ENCODE measurements at regions not wholly inside any gene's neighbourhood (a gene's known extent, or its start where the extent isn't known, plus 50 kb on each side); places are given as distances from the start of the nearest gene placed in this dataset.
A peak's percentile ranks its signal among the peaks of the same experiment; 100 is the strongest.

- no peak overlapping the region for H3K4me3 Mint-ChIP-seq
- peak overlapping the region in 1 of 6 donors; percentile 66 for H3K27ac Mint-ChIP-seq
- ATAC-seq (ENCODE audit: low read depth in 2 of 2) (no peak), DNase-seq (no peak)
- H3K27me3 Mint-ChIP-seq = no peaks in the 10 kb centered on the region
- H3K36me3 Mint-ChIP-seq = no peaks in the 10 kb centered on the region
- no peaks in the 10 kb centered on the region for H3K9me3 Mint-ChIP-seq
- peaks cover 0 to 3% (median 0%) of the 10 kb centered on the region in 3 donors for H3K4me1 Mint-ChIP-seq
Observed at GRCh38 chr1:39133340-39133684, 71.2 kb upstream of the MACF1 start.

- H3K36me3 Mint-ChIP-seq = no peaks in the 10 kb centered on the region
- no peak for ATAC-seq (ENCODE audit: low read depth in 2 of 2)
Observed at GRCh38 chr1:39134768-39135333, 69.6 kb upstream of the MACF1 start.

GRCh38 chr1:39136638-39137037 lies 67.9 kb upstream of the MACF1 start:
- Mint-ChIP-seq H3K4me1 (peaks cover 0 to 3% (median 0%) of the 10 kb centered on the region in 3 donors), H3K27me3 (no peaks in the 10 kb centered on the region)
- DNase-seq = no peak

More at GRCh38 chr1:39134768-39135333, 69.6 kb upstream of the MACF1 start:
- H3K27ac Mint-ChIP-seq = no peak overlapping the region
- no peak overlapping the region for H3K4me3 Mint-ChIP-seq
- H3K9me3 Mint-ChIP-seq = no peaks in the 10 kb centered on the region
- H3K4me1 Mint-ChIP-seq = peaks cover 0 to 3% (median 0%) of the 10 kb centered on the region in 3 donors
- no peaks in the 10 kb centered on the region for H3K27me3 Mint-ChIP-seq
- DNase-seq = no peak

GRCh38 chr1:39139723-39140360 lies 64.7 kb upstream of the MACF1 start:
- DNase-seq (no peak), ATAC-seq (ENCODE audit: low read depth in 2 of 2) (no peak)
- H3K36me3 Mint-ChIP-seq = no peaks in the 10 kb centered on the region
- no peak overlapping the region for H3K4me3 Mint-ChIP-seq
- peaks cover 0 to 1% (median 0%) of the 10 kb centered on the region in 3 donors for H3K4me1 Mint-ChIP-seq
- peaks cover 0 to 5% (median 0%) of the 10 kb centered on the region in 3 donors for H3K27me3 Mint-ChIP-seq
- no peak overlapping the region for H3K27ac Mint-ChIP-seq
- no peaks in the 10 kb centered on the region for H3K9me3 Mint-ChIP-seq

More at GRCh38 chr1:39136638-39137037, 67.9 kb upstream of the MACF1 start:
- ATAC-seq (ENCODE audit: low read depth in 2 of 2) = no peak
- Mint-ChIP-seq H3K27ac (no peak overlapping the region), H3K4me3 (no peak overlapping the region), H3K9me3 (no peaks in the 10 kb centered on the region), H3K36me3 (no peaks in the 10 kb centered on the region)

- Mint-ChIP-seq H3K27me3 (peaks cover 0 to 5% (median under 1%) of the 10 kb centered on the region in 3 donors), H3K9me3 (no peaks in the 10 kb centered on the region), H3K4me3 (no peak overlapping the region), H3K27ac (peak overlapping the region in 1 of 6 donors; percentile 44), H3K36me3 (no peaks in the 10 kb centered on the region), H3K4me1 (peaks cover 0 to under 1% (median 0%) of the 10 kb centered on the region in 3 donors)
- ATAC-seq (ENCODE audit: low read depth in 2 of 2) = no peak
- DNase-seq = no peak
Observed at GRCh38 chr1:39141925-39142324, 62.6 kb upstream of the MACF1 start.

GRCh38 chr1:39142401-39143060 lies 62.0 kb upstream of the MACF1 start:
- DNase-seq (no peak), ATAC-seq (ENCODE audit: low read depth in 2 of 2) (no peak)
- H3K27ac Mint-ChIP-seq = peak overlapping the region in 1 of 6 donors; percentile 49
- peaks cover 0 to 6% of the 10 kb centered on the region in 2 donors for H3K36me3 Mint-ChIP-seq
- peaks cover 0 to 4% (median 0%) of the 10 kb centered on the region in 7 donors for H3K9me3 Mint-ChIP-seq
- H3K4me3 Mint-ChIP-seq = no peak overlapping the region
- peaks cover 5 to 6% (median 5%) of the 10 kb centered on the region in 3 donors for H3K27me3 Mint-ChIP-seq
- peaks cover 0 to 6% (median 4%) of the 10 kb centered on the region in 3 donors for H3K4me1 Mint-ChIP-seq

GRCh38 chr1:39144924-39145323 lies 59.6 kb upstream of the MACF1 start:
- Mint-ChIP-seq H3K4me3 (no peak overlapping the region), H3K4me1 (peaks cover 0 to 6% (median 4%) of the 10 kb centered on the region in 3 donors), H3K27ac (no peak overlapping the region), H3K9me3 (peaks cover 0 to 4% (median 0%) of the 10 kb centered on the region in 7 donors), H3K27me3 (peaks cover 6 to 23% (median 9%) of the 10 kb centered on the region in 3 donors), H3K36me3 (peaks cover 0 to 8% of the 10 kb centered on the region in 2 donors)
- no peak for DNase-seq
- ATAC-seq (ENCODE audit: low read depth in 2 of 2) = no peak

- Mint-ChIP-seq H3K4me3 (no peak overlapping the region), H3K27me3 (peaks cover 6 to 23% (median 9%) of the 10 kb centered on the region in 3 donors), H3K4me1 (peaks cover 0 to 6% (median 4%) of the 10 kb centered on the region in 3 donors), H3K9me3 (peaks cover 0 to 4% (median 0%) of the 10 kb centered on the region in 7 donors), H3K27ac (no peak overlapping the region), H3K36me3 (peaks cover 0 to 8% of the 10 kb centered on the region in 2 donors)
- no peak for ATAC-seq (ENCODE audit: low read depth in 2 of 2)
- DNase-seq = no peak
Observed at GRCh38 chr1:39145331-39145965, 59.0 kb upstream of the MACF1 start.

GRCh38 chr1:39146681-39147080 lies 57.8 kb upstream of the MACF1 start:
- H3K4me1 Mint-ChIP-seq = peaks cover 0 to 6% (median 4%) of the 10 kb centered on the region in 3 donors
- peaks cover 6 to 23% (median 9%) of the 10 kb centered on the region in 3 donors for H3K27me3 Mint-ChIP-seq
- peaks cover 0 to 4% (median 0%) of the 10 kb centered on the region in 7 donors for H3K9me3 Mint-ChIP-seq
- ATAC-seq (ENCODE audit: low read depth in 2 of 2) (no peak), DNase-seq (no peak)
- no peak overlapping the region for H3K27ac Mint-ChIP-seq
- H3K36me3 Mint-ChIP-seq = peaks cover 0 to 8% of the 10 kb centered on the region in 2 donors
- H3K4me3 Mint-ChIP-seq = no peak overlapping the region

- peaks cover 0 to 8% of the 10 kb centered on the region in 2 donors for H3K36me3 Mint-ChIP-seq
- ATAC-seq (ENCODE audit: low read depth in 2 of 2) (no peak), DNase-seq (no peak)
- peaks cover 0 to 6% (median 4%) of the 10 kb centered on the region in 3 donors for H3K4me1 Mint-ChIP-seq
- H3K27me3 Mint-ChIP-seq = peaks cover 6 to 23% (median 9%) of the 10 kb centered on the region in 3 donors
- H3K27ac Mint-ChIP-seq = no peak overlapping the region
- H3K9me3 Mint-ChIP-seq = peaks cover 0 to 4% (median 0%) of the 10 kb centered on the region in 7 donors
- no peak overlapping the region for H3K4me3 Mint-ChIP-seq
Observed at GRCh38 chr1:39147099-39148025, 57.1 kb upstream of the MACF1 start.

- H3K36me3 Mint-ChIP-seq = peaks cover 0 to 8% of the 10 kb centered on the region in 2 donors
- peaks cover 4 to 23% (median 6%) of the 10 kb centered on the region in 3 donors for H3K27me3 Mint-ChIP-seq
- no peak overlapping the region for H3K4me3 Mint-ChIP-seq
- no peak for ATAC-seq (ENCODE audit: low read depth in 2 of 2)
- no peak overlapping the region for H3K27ac Mint-ChIP-seq
- no peak for DNase-seq
- peaks cover 0 to 4% (median 0%) of the 10 kb centered on the region in 7 donors for H3K9me3 Mint-ChIP-seq
- H3K4me1 Mint-ChIP-seq = peaks cover 0 to 6% (median 4%) of the 10 kb centered on the region in 3 donors
Observed at GRCh38 chr1:39148942-39149341, 55.6 kb upstream of the MACF1 start.

- Mint-ChIP-seq H3K36me3 (peaks cover 0 to 8% of the 10 kb centered on the region in 2 donors), H3K27me3 (peaks cover 4 to 23% (median 6%) of the 10 kb centered on the region in 3 donors)
Observed at GRCh38 chr1:39149509-39149908, 55.0 kb upstream of the MACF1 start.

More at GRCh38 chr1:39149509-39149908, 55.0 kb upstream of the MACF1 start:
- ATAC-seq (ENCODE audit: low read depth in 2 of 2) (no peak), DNase-seq (no peak)
- Mint-ChIP-seq H3K27ac (no peak overlapping the region), H3K4me1 (peaks cover 0 to 6% (median 4%) of the 10 kb centered on the region in 3 donors), H3K4me3 (no peak overlapping the region), H3K9me3 (peaks cover 0 to 4% (median 0%) of the 10 kb centered on the region in 7 donors)

Measured in naive B cell (primary cell).